ENCODE measurements at regions not wholly inside any gene's neighbourhood (a gene's known extent, or its start where the extent isn't known, plus 50 kb on each side); places are given as distances from the start of the nearest gene placed in this dataset.

DNA sequence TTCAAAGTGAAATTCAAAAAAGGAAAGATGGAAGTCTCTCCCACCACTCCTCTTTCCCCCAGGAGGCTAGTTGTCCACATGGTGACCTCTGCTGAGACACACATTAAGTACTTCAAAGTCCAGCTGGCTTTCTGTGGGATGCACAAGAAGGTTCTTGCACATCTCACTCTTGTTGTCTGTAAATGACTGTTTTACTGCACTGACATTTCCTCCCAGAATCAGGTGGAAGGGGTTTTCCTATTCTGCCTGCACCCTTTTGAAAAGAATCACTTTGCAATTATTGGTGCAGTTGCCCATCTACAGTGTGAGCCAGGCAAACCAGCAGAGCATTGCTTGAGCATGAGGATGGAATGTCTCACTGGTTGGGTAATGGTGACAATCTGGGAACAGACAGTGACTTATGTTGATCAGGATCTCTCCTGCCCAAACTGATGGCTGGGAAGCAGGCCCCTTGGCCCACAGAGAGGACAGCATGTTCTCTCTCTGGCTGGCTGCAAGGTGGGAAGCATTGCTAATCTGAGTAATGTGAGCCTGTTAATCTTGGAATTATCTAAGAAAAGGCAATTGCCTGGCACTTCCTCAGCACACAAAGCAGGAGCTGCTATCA lies 347.7 kb upstream of the SATB1 start:
- H3K36me3 ChIP-seq (ENCODE audit: control insufficient read depth, insufficient read depth, low read length), result no peaks in the 10 kb centered on the region
- no peak overlapping the region for H3K4me3 ChIP-seq (ENCODE audit: low read length)
- no peaks in the 10 kb centered on the region for H3K9me3 ChIP-seq (replicated peaks; ENCODE audit: control insufficient read depth, low read depth, low read length)
- no peak overlapping the region for H3K27ac ChIP-seq (ENCODE audit: low read length)
- DNase-seq, result no peak
- no peaks in the 10 kb centered on the region for H3K27me3 ChIP-seq (ENCODE audit: control insufficient read depth, insufficient read depth, low read length)
- no peaks in the 10 kb centered on the region for H3K4me1 ChIP-seq (ENCODE audit: control insufficient read depth, insufficient read depth, low read length)

GRCh38 chr3:18771931-18772330 lies 346.8 kb upstream of the SATB1 start:
- Histone ChIP-seq H3K4me1 (ENCODE audit: control insufficient read depth, insufficient read depth, low read length) (no peaks in the 10 kb centered on the region), H3K27me3 (ENCODE audit: control insufficient read depth, insufficient read depth, low read length) (no peaks in the 10 kb centered on the region), H3K9me3 (replicated peaks; ENCODE audit: control insufficient read depth, low read depth, low read length) (no peaks in the 10 kb centered on the region), H3K27ac (ENCODE audit: low read length) (no peak overlapping the region), H3K36me3 (ENCODE audit: control insufficient read depth, insufficient read depth, low read length) (no peaks in the 10 kb centered on the region), H3K4me3 (ENCODE audit: low read length) (no peak overlapping the region)
- WGBS (ENCODE audit: insufficient coverage), result 89% methylated on average over 1 of the region's 1 CpG
- DNase-seq, result no peak

GRCh38 chr3:18770800-18771199 lies 345.7 kb upstream of the SATB1 start:
- Histone ChIP-seq H3K27ac (ENCODE audit: low read length) (no peak overlapping the region), H3K4me3 (ENCODE audit: low read length) (no peak overlapping the region), H3K27me3 (ENCODE audit: control insufficient read depth, insufficient read depth, low read length) (no peaks in the 10 kb centered on the region), H3K36me3 (ENCODE audit: control insufficient read depth, insufficient read depth, low read length) (no peaks in the 10 kb centered on the region), H3K4me1 (ENCODE audit: control insufficient read depth, insufficient read depth, low read length) (no peaks in the 10 kb centered on the region), H3K9me3 (replicated peaks; ENCODE audit: control insufficient read depth, low read depth, low read length) (no peaks in the 10 kb centered on the region)
- WGBS (ENCODE audit: insufficient coverage), result no CpG with 5 or more reads among the region's 2 CpGs
- DNase-seq, result no peak

DNA sequence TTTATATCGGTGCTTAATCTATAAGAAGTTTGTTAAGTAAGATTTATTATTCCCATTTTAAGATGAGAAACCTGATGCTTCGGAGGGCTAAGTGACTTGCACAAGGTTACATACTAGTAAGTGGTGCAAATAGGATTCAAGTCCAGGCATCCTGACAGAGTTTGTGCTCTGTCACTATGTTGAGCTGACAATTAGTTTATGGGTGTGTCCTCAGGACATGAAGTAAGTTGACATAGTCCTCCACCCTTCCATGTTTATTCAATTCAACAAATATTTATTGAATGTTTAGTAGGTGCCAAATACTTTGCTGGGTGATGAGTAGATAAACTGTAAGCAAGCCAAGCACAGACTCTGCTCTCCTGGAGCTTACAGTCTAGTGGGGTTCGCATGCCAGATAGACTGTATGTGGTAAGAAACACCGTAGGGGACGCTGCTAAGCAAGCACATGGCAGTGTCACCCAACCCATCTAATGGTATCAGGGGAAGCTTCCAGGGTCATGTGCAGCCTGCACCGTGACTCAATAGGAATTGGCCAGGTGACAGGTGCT lies 342.7 kb upstream of the SATB1 start:
- DNase-seq, result no peak
- Histone ChIP-seq H3K4me3 (ENCODE audit: low read length) (no peak overlapping the region), H3K27ac (ENCODE audit: low read length) (no peak overlapping the region), H3K36me3 (ENCODE audit: control insufficient read depth, insufficient read depth, low read length) (no peaks in the 10 kb centered on the region), H3K4me1 (ENCODE audit: control insufficient read depth, insufficient read depth, low read length) (no peaks in the 10 kb centered on the region), H3K9me3 (replicated peaks; ENCODE audit: control insufficient read depth, low read depth, low read length) (no peaks in the 10 kb centered on the region), H3K27me3 (ENCODE audit: control insufficient read depth, insufficient read depth, low read length) (no peaks in the 10 kb centered on the region)
- WGBS (ENCODE audit: insufficient coverage), result 78% methylated on average over 3 of the region's 6 CpGs

DNA sequence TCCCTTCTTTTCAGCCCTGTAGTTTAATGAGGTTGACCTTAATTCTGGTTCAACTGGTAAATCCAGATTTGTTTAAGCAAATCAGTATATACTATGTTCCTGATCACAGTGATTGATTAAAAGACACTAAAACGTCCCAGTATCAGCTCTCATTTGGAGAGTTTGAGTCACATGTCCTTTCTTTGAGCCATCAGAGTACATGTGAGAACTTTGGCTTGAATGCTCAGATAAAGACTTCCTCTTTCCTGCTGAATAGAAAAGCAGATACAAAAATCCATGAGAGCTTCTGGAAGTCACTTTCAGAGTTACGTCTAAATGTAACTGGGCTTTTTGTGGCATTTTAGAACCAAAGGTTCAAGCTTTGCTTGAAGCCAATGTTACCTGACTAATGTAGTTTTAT lies 341.8 kb upstream of the SATB1 start:
- peak; percentile 5 for DNase-seq
- H3K27ac ChIP-seq (ENCODE audit: low read length), result no peak overlapping the region
- no peak overlapping the region for H3K4me3 ChIP-seq (ENCODE audit: low read length)
- WGBS (ENCODE audit: insufficient coverage), result no CpG with 5 or more reads among the region's 2 CpGs
- H3K27me3 ChIP-seq (ENCODE audit: control insufficient read depth, insufficient read depth, low read length), result no peaks in the 10 kb centered on the region
- H3K4me1 ChIP-seq (ENCODE audit: control insufficient read depth, insufficient read depth, low read length), result no peaks in the 10 kb centered on the region
- H3K9me3 ChIP-seq (replicated peaks; ENCODE audit: control insufficient read depth, low read depth, low read length), result no peaks in the 10 kb centered on the region
- no peaks in the 10 kb centered on the region for H3K36me3 ChIP-seq (ENCODE audit: control insufficient read depth, insufficient read depth, low read length)

GRCh38 chr3:18765662-18766061 lies 340.5 kb upstream of the SATB1 start:
- no CpG with 5 or more reads among the region's 1 CpG for WGBS (ENCODE audit: insufficient coverage)

DNA sequence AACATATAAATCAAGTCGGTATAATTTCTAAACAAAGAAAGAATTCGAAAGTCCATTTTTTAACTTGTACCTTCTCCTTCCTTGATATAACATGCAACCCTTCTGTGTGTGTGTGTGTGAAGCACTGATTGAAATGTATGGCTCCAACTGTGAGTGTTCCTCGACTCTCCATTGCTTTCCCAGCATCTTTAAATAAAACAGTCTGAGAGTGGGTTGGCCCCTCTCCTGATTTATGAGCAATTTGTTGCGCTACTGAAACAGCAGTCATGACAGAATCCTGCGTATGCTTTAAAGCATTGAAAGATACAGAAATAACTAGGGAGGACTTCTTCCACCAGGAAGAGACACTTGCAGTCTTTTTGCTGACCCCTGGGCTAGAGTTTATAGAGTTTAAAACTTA lies 340.0 kb upstream of the SATB1 start:
- WGBS (ENCODE audit: insufficient coverage), result no CpG with 5 or more reads among the region's 5 CpGs
- Histone ChIP-seq H3K4me1 (ENCODE audit: control insufficient read depth, insufficient read depth, low read length) (no peaks in the 10 kb centered on the region), H3K27me3 (ENCODE audit: control insufficient read depth, insufficient read depth, low read length) (no peaks in the 10 kb centered on the region), H3K4me3 (ENCODE audit: low read length) (no peak overlapping the region), H3K9me3 (replicated peaks; ENCODE audit: control insufficient read depth, low read depth, low read length) (no peaks in the 10 kb centered on the region), H3K36me3 (ENCODE audit: control insufficient read depth, insufficient read depth, low read length) (no peaks in the 10 kb centered on the region), H3K27ac (ENCODE audit: low read length) (no peak overlapping the region)
- DNase-seq, result no peak

More at GRCh38 chr3:18765662-18766061, 340.5 kb upstream of the SATB1 start:
- Histone ChIP-seq H3K9me3 (replicated peaks; ENCODE audit: control insufficient read depth, low read depth, low read length) (no peaks in the 10 kb centered on the region), H3K27me3 (ENCODE audit: control insufficient read depth, insufficient read depth, low read length) (no peaks in the 10 kb centered on the region), H3K27ac (ENCODE audit: low read length) (no peak overlapping the region), H3K4me3 (ENCODE audit: low read length) (no peak overlapping the region), H3K4me1 (ENCODE audit: control insufficient read depth, insufficient read depth, low read length) (no peaks in the 10 kb centered on the region), H3K36me3 (ENCODE audit: control insufficient read depth, insufficient read depth, low read length) (no peaks in the 10 kb centered on the region)
- no peak for DNase-seq

DNA sequence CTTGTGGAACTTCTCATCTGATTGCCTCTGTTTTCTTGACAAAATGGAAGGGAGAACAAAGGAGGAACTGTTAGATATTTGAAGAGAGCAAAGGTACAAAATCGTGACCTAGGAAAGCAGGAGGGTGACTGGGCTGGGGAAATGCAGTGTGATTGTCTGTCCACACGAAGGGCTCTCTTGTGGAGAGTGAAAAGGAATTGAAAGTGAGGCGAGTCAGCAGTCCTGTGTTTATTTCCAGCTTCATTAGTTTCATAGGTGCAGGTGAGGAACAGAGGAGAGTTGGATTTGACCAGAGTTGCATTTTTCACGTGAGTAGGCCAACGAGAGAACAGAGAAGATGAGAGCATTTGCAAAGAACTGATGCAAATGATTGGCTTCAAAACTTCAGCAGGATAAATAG lies 336.4 kb upstream of the SATB1 start:
- H3K27me3 ChIP-seq (ENCODE audit: control insufficient read depth, insufficient read depth, low read length), result no peaks in the 10 kb centered on the region
- H3K27ac ChIP-seq (ENCODE audit: low read length), result no peak overlapping the region
- H3K9me3 ChIP-seq (replicated peaks; ENCODE audit: control insufficient read depth, low read depth, low read length), result no peaks in the 10 kb centered on the region
- WGBS (ENCODE audit: insufficient coverage), result 80% methylated on average over 5 of the region's 5 CpGs
- no peaks in the 10 kb centered on the region for H3K4me1 ChIP-seq (ENCODE audit: control insufficient read depth, insufficient read depth, low read length)
- DNase-seq, result no peak
- no peaks in the 10 kb centered on the region for H3K36me3 ChIP-seq (ENCODE audit: control insufficient read depth, insufficient read depth, low read length)
- H3K4me3 ChIP-seq (ENCODE audit: low read length), result no peak overlapping the region

GRCh38 chr3:18758047-18758704 lies 333.0 kb upstream of the SATB1 start:
- no peaks in the 10 kb centered on the region for H3K4me1 ChIP-seq (ENCODE audit: control insufficient read depth, insufficient read depth, low read length)

GRCh38 chr3:18757476-18757875 lies 332.3 kb upstream of the SATB1 start:
- H3K4me3 ChIP-seq (ENCODE audit: low read length), result no peak overlapping the region
- no peak overlapping the region for H3K27ac ChIP-seq (ENCODE audit: low read length)
- WGBS (ENCODE audit: insufficient coverage), result 88% methylated on average over 1 of the region's 3 CpGs
- no peaks in the 10 kb centered on the region for H3K27me3 ChIP-seq (ENCODE audit: control insufficient read depth, insufficient read depth, low read length)
- H3K36me3 ChIP-seq (ENCODE audit: control insufficient read depth, insufficient read depth, low read length), result no peaks in the 10 kb centered on the region
- no peak for DNase-seq
- H3K4me1 ChIP-seq (ENCODE audit: control insufficient read depth, insufficient read depth, low read length), result no peaks in the 10 kb centered on the region
- H3K9me3 ChIP-seq (replicated peaks; ENCODE audit: control insufficient read depth, low read depth, low read length), result no peaks in the 10 kb centered on the region

More at GRCh38 chr3:18758047-18758704, 333.0 kb upstream of the SATB1 start:
- H3K9me3 ChIP-seq (replicated peaks; ENCODE audit: control insufficient read depth, low read depth, low read length), result no peaks in the 10 kb centered on the region
- H3K27ac ChIP-seq (ENCODE audit: low read length), result no peak overlapping the region
- no peaks in the 10 kb centered on the region for H3K36me3 ChIP-seq (ENCODE audit: control insufficient read depth, insufficient read depth, low read length)
- H3K4me3 ChIP-seq (ENCODE audit: low read length), result no peak overlapping the region
- peak; percentile 38 for DNase-seq
- no peaks in the 10 kb centered on the region for H3K27me3 ChIP-seq (ENCODE audit: control insufficient read depth, insufficient read depth, low read length)
- no CpG with 5 or more reads among the region's 4 CpGs for WGBS (ENCODE audit: insufficient coverage)
